Brain microvascular endothelial cell (primary cell): ENCODE measurements at regions not wholly inside any gene's neighbourhood (a gene's known extent, or its start where the extent isn't known, plus 50 kb on each side); places are given as distances from the start of the nearest gene placed in this dataset.
"Not testable (repeated sequence)": the region's sequence is repeated elsewhere in the genome, so short reads cannot be mapped to it uniquely, and the experiment has no call there.

ENCODE experiments used
- DNase-seq: peaks from one replicate; pipeline ENCODE4 v3.0.0-alpha.2; 2020
- H3K27ac ChIP-seq: fragments of 250-450 bp; sonication (Bioruptor Pico); 2 replicates; pipeline ENCODE4 v1.5.1; 2020; ENCODE audit warnings: mild to moderate bottlenecking, moderate library complexity
- H3K27me3 ChIP-seq: fragments of 250-450 bp; sonication (Bioruptor Pico); replicated peaks from 2 replicates; pipeline ENCODE4 v1.5.1; 2020; ENCODE audit warnings: mild to moderate bottlenecking
- H3K36me3 ChIP-seq: fragments of 250-450 bp; sonication (Bioruptor Pico); replicated peaks from 2 replicates; pipeline ENCODE4 v1.5.1; 2020; ENCODE audit warnings: mild to moderate bottlenecking
- H3K4me3 ChIP-seq: 2 replicates; pipeline ENCODE4 v1.5.1; 2011; ENCODE audit warnings: low read depth, mild to moderate bottlenecking, control low read depth, low read length, moderate library complexity
- in situ Hi-C: cut with HindIII; loops from 2 replicates; pipeline ENCODE4 v1.10.0; 2017; ENCODE audit warnings: low sequenced_read_pairs, low pct_ligation_motif_present
- TF ChIP-seq, protein P1 (sequence below): IDR thresholded peaks from 2 replicates; pipeline ENCODE4 v1.5.1; 2011; ENCODE audit warnings: low read depth, mild to moderate bottlenecking, moderate library complexity, low read length, control low read depth, inconsistent platforms; ENCODE audit errors: missing control alignments

- TF ChIP-seq, protein P1, sequence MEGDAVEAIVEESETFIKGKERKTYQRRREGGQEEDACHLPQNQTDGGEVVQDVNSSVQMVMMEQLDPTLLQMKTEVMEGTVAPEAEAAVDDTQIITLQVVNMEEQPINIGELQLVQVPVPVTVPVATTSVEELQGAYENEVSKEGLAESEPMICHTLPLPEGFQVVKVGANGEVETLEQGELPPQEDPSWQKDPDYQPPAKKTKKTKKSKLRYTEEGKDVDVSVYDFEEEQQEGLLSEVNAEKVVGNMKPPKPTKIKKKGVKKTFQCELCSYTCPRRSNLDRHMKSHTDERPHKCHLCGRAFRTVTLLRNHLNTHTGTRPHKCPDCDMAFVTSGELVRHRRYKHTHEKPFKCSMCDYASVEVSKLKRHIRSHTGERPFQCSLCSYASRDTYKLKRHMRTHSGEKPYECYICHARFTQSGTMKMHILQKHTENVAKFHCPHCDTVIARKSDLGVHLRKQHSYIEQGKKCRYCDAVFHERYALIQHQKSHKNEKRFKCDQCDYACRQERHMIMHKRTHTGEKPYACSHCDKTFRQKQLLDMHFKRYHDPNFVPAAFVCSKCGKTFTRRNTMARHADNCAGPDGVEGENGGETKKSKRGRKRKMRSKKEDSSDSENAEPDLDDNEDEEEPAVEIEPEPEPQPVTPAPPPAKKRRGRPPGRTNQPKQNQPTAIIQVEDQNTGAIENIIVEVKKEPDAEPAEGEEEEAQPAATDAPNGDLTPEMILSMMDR: no peak
- Histone ChIP-seq H3K36me3 (no peaks in the 10 kb centered on the region), H3K27ac (peak overlapping the region; percentile 37), H3K4me3 (no peak overlapping the region), H3K27me3 (no peaks in the 10 kb centered on the region)
- DNase-seq: peak; percentile 74
- in situ Hi-C loops: loop anchor here (25.0 kb wide), 1 partner anchor 129 kb away; no protein-coding TSS in a partner anchor
These were observed 192.4 kb downstream of the SEC14L1 start for GRCh38 chr17:77332981-77333685.

DNA sequence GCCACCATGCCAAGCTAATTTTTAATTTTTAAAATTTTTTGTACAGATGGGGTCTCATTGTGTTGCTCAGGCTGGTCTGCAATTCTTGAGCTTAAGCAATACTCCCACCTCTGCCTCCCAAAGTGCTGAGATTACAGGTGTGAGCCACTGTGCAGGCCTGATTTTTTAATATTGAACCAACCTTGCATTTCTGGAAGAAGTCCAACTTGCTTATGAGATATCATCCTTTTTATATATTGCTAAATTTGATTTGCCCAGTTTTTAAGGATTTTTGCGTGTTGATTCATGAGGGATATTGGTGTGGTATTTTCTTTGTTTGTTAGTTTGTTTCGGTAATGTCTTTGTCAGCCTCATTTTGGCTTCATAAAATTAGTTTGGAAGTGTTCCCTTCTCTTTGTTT is 196.4 kb downstream of the SEC14L1 start:
- TF ChIP-seq, protein P1: no peak
- in situ Hi-C loops: loop anchor here (25.0 kb wide), 1 partner anchor 125 kb away; no protein-coding TSS in a partner anchor
- Histone ChIP-seq H3K4me3 (no peak overlapping the region), H3K27ac (no peak overlapping the region), H3K27me3 (no peaks in the 10 kb centered on the region), H3K36me3 (peaks cover 8% of the 10 kb centered on the region)
- no peak for DNase-seq

GRCh38 chr17:77341069-77341541 is 200.3 kb downstream of the SEC14L1 start:
- TF ChIP-seq, protein P1: no peak
- in situ Hi-C loops: loop anchor here (25.0 kb wide), 1 partner anchor 121 kb away; no protein-coding TSS in a partner anchor
- peaks cover 8% of the 10 kb centered on the region for H3K36me3 ChIP-seq
- no peak overlapping the region for H3K27ac ChIP-seq
- no peak for DNase-seq
- no peak overlapping the region for H3K4me3 ChIP-seq
- no peaks in the 10 kb centered on the region for H3K27me3 ChIP-seq

DNA sequence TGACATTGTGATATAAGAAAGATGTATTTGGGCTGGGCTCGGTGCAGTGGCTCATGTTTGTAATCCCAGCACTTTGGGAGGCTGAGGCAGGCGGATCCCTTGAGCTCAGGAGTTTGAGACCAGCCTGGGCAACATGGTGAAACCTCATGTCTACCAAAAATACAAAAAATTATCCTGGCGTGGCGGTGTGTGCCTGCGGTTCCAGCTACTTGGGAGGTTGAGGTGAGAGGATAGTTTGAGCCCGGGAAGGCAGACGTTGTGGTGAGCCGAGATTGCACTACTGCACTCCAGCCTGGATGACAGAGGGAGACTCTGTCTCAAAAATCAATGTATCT is 201.9 kb downstream of the SEC14L1 start:
- not testable (repeated sequence) for H3K36me3 ChIP-seq, H3K4me3 ChIP-seq, H3K27me3 ChIP-seq, H3K27ac ChIP-seq, DNase-seq
- in situ Hi-C loops: loop anchor here (25.0 kb wide), 1 partner anchor 120 kb away; no protein-coding TSS in a partner anchor

DNA sequence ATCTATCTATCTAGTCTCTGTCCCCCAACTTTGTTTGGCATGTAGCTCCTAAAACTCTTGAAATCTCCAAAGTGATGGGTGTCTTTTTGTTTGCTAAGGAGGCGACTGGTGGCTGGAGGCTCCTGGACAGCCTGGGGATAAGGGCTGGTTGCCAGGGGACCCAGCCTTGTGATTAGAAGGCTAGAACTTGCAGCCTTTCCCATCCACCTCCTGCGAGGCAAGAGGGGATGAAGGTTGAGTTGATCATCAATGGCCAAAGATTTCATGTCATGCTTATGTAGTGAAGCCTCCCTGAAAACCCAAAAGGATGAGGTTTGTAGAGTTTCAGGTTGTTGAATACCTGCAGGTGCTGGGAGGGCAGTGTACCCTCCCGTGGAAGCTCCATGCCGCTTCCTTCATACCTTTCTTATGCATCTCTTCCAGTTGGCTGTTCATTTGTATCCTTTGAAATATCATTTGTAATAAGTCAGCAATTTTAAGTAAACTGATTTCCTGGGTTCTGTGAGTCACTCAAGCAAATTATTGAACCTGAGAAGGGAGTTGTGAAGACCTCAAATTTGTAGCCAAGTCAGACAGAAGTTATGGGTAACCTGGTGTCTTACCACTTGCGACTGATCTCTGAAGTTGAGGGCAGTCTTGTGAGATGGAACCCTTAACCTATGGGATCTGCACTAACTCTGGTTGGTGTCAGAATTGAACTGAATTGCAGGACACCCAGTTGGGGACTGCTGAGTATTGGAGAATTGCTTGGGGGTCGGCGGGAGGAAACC is 202.4 kb downstream of the SEC14L1 start:
- DNase-seq: no peak
- no peak overlapping the region for H3K27ac ChIP-seq
- peaks cover 8% of the 10 kb centered on the region for H3K36me3 ChIP-seq
- in situ Hi-C loops: loop anchor here (25.0 kb wide), 1 partner anchor 119 kb away; no protein-coding TSS in a partner anchor
- no peaks in the 10 kb centered on the region for H3K27me3 ChIP-seq
- no peak overlapping the region for H3K4me3 ChIP-seq
- TF ChIP-seq, protein P1: no peak

DNA sequence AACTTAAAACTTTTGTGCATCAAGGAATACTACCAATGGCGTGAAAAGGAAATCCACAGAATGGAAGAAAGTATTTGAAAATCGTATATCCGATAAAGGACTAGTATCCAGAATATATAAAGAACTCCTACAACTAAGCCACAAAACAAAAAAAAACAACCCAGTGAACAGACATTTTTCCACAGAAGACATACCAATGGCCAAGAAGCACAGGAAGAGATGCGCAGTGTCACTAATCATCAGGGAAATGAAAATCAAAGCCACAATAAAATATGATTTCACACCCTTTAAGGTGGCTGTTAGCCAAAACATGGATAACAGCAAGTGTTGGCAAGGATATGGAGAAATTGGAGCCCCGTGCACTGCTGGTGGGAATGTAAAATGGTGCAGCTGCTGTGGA is 203.3 kb downstream of the SEC14L1 start:
- in situ Hi-C loops: loop anchor here (25.0 kb wide), 1 partner anchor 118 kb away; no protein-coding TSS in a partner anchor
- H3K4me3 ChIP-seq: no peak overlapping the region
- H3K27ac ChIP-seq: no peak overlapping the region
- no peaks in the 10 kb centered on the region for H3K27me3 ChIP-seq
- no peak for DNase-seq
- H3K36me3 ChIP-seq: peaks cover 5% of the 10 kb centered on the region
- TF ChIP-seq, protein P1: no peak
